Mammary epithelial cell (primary cell): ENCODE measurements at regions not wholly inside any gene's neighbourhood (a gene's known extent, or its start where the extent isn't known, plus 50 kb on each side); places are given as distances from the start of the nearest gene placed in this dataset.

Source experiments
- EZH2 ChIP-seq: IDR thresholded peaks from 2 replicates; pipeline ENCODE4 v1.6.1; 2012; ENCODE audit warnings: low read length, inconsistent platforms, borderline replicate concordance
- TF ChIP-seq, protein P1 (sequence below), 2 donors: IDR thresholded peaks in 1 of 2; conservative IDR thresholded peaks in 1 of 2; 2 replicates each; pipeline ENCODE4 v1.5.1; 2011 to 2012; ENCODE audit warnings: inconsistent platforms in 2 of 2, low read length in 2 of 2, mild to moderate bottlenecking in 2 of 2, control low read depth in 1 of 2, low read depth in 1 of 2; ENCODE audit not compliant: insufficient read depth in 1 of 2; ENCODE audit errors: extremely low read depth in 1 of 2

DNA sequence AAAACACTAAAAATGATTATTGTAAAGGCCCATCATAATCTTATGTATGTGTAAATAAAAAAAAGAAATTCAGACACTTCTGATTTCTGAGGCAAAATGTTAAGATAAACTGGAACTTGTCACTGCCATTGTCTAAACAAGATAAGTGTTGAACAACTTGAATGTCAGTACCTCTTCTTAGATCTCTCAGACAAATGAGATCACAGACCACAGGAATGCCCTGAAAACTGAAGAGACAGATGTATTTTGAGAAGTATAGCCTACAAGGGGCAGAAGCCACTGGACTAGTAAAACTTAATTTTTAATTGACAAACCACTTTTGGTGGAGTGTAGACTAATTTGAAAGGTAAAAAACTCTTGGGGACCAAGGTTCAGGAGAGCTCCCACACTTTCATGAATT is 375.5 kb upstream of the SLITRK5 start:
- TF ChIP-seq, protein P1, sequence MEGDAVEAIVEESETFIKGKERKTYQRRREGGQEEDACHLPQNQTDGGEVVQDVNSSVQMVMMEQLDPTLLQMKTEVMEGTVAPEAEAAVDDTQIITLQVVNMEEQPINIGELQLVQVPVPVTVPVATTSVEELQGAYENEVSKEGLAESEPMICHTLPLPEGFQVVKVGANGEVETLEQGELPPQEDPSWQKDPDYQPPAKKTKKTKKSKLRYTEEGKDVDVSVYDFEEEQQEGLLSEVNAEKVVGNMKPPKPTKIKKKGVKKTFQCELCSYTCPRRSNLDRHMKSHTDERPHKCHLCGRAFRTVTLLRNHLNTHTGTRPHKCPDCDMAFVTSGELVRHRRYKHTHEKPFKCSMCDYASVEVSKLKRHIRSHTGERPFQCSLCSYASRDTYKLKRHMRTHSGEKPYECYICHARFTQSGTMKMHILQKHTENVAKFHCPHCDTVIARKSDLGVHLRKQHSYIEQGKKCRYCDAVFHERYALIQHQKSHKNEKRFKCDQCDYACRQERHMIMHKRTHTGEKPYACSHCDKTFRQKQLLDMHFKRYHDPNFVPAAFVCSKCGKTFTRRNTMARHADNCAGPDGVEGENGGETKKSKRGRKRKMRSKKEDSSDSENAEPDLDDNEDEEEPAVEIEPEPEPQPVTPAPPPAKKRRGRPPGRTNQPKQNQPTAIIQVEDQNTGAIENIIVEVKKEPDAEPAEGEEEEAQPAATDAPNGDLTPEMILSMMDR (conservative IDR thresholded peaks at IDR 0.05 in 1 of 2, IDR thresholded peaks at IDR 0.05 in 1 of 2; ENCODE audit: extremely low read depth in 1 of 2, insufficient read depth in 1 of 2, low read depth in 1 of 2, low read length in 2 of 2), result no peak
- no peak for TF ChIP-seq EZH2
